Astrocyte (in vitro differentiated cells and primary cell): ENCODE measurements at regions not wholly inside any gene's neighbourhood (a gene's known extent, or its start where the extent isn't known, plus 50 kb on each side); places are given as distances from the start of the nearest gene placed in this dataset.
"Not testable (repeated sequence)": the region's sequence is repeated elsewhere in the genome, so short reads cannot be mapped to it uniquely, and the experiment has no call there.

ENCODE experiments used
- DNase-seq: peaks from one replicate; pipeline ENCODE4 v3.0.0-alpha.2; 2010; ENCODE audit warnings: low read depth
- FAIRE-seq: peaks from 2 replicates; lab custom pipeline; 2011; peaks lifted over from hg19 to GRCh38; lab: Jason Lieb, UNC
- H2AFZ ChIP-seq: 2 replicates; pipeline ENCODE4 v1.6.0; 2012; ENCODE audit warnings: low read depth, low read length, inconsistent platforms
- H3K27ac ChIP-seq: 2 replicates; pipeline ENCODE4 v1.5.1; 2011; ENCODE audit warnings: low read depth, low read length, inconsistent platforms
- H3K27me3 ChIP-seq: 2 replicates; pipeline ENCODE4 v1.6.0; 2011; ENCODE audit warnings: low read length, inconsistent platforms; ENCODE audit not compliant: insufficient read depth
- H3K36me3 ChIP-seq: 2 replicates; pipeline ENCODE4 v1.5.1; 2011; ENCODE audit warnings: low read length, inconsistent platforms; ENCODE audit not compliant: insufficient read depth
- H3K4me1 ChIP-seq: 2 replicates; pipeline ENCODE4 v1.5.1; 2011; ENCODE audit warnings: low read length, inconsistent platforms; ENCODE audit not compliant: insufficient read depth
- H3K4me2 ChIP-seq: 2 replicates; pipeline ENCODE4 v1.6.0; 2012; ENCODE audit warnings: low read length, inconsistent platforms
- H3K4me3 ChIP-seq: 2 replicates; pipeline ENCODE4 v1.5.1; 2011; ENCODE audit warnings: low read depth, mild to moderate bottlenecking, low read length, inconsistent platforms; ENCODE audit not compliant: insufficient read depth
- H3K79me2 ChIP-seq: 2 replicates; pipeline ENCODE4 v1.6.0; 2012; ENCODE audit warnings: mild to moderate bottlenecking, low read length, inconsistent platforms; ENCODE audit not compliant: insufficient read depth
- H3K9ac ChIP-seq: 2 replicates; pipeline ENCODE4 v1.6.0; 2012; ENCODE audit warnings: mild to moderate bottlenecking, low read length, inconsistent platforms
- H3K9me3 ChIP-seq: 2 replicates; pipeline ENCODE4 v1.5.1; 2012; ENCODE audit warnings: low read depth, mild to moderate bottlenecking, low read length, inconsistent platforms; ENCODE audit not compliant: insufficient read depth
- H4K20me1 ChIP-seq: 2 replicates; pipeline ENCODE4 v1.6.0; 2012; ENCODE audit warnings: low read length, inconsistent platforms; ENCODE audit not compliant: insufficient read depth
- H3K27ac Mint-ChIP-seq: one replicate; pipeline ENCODE4 v1.8.0; 2021; ENCODE audit warnings: mild to moderate bottlenecking, mixed read lengths; ENCODE audit not compliant: unreplicated experiment
- H3K27me3 Mint-ChIP-seq: one replicate; pipeline ENCODE4 v1.8.0; 2021; ENCODE audit warnings: low read depth, mixed read lengths; ENCODE audit not compliant: unreplicated experiment
- H3K36me3 Mint-ChIP-seq: one replicate; pipeline ENCODE4 v1.8.0; 2021; ENCODE audit warnings: low read depth, mixed read lengths; ENCODE audit not compliant: unreplicated experiment
- H3K4me1 Mint-ChIP-seq: one replicate; pipeline ENCODE4 v1.8.0; 2021; ENCODE audit warnings: low read depth, mixed read lengths; ENCODE audit not compliant: unreplicated experiment
- H3K4me3 Mint-ChIP-seq: one replicate; pipeline ENCODE4 v1.8.0; 2021; ENCODE audit warnings: mild to moderate bottlenecking, moderate library complexity, mixed read lengths; ENCODE audit not compliant: unreplicated experiment
- H3K9me3 Mint-ChIP-seq: one replicate; pipeline ENCODE4 v1.8.0; 2021; ENCODE audit warnings: mild to moderate bottlenecking, mixed read lengths; ENCODE audit not compliant: unreplicated experiment
- EZH2 ChIP-seq: IDR thresholded peaks from 2 replicates; pipeline ENCODE4 v1.6.1; 2012; ENCODE audit warnings: mild to moderate bottlenecking, low read length, inconsistent platforms; ENCODE audit not compliant: insufficient read depth
- TF ChIP-seq, protein P1 (sequence below): IDR thresholded peaks from 2 replicates; pipeline ENCODE4 v1.5.1; 2011; ENCODE audit warnings: low read depth, mild to moderate bottlenecking, inconsistent platforms, low read length, moderate library complexity; ENCODE audit not compliant: insufficient read depth

GRCh38 chr5:57002959-57003485 lies 51.1 kb upstream of the MIER3 start:
- H4K20me1 ChIP-seq = no peaks in the 10 kb centered on the region
- no peaks in the 10 kb centered on the region for H3K79me2 ChIP-seq
- no peak overlapping the region for H3K27ac ChIP-seq
- H3K4me1 Mint-ChIP-seq = peaks cover 3% of the 10 kb centered on the region
- no peaks in the 10 kb centered on the region for H3K9me3 Mint-ChIP-seq
- TF ChIP-seq EZH2 = no peak
- TF ChIP-seq, protein P1, sequence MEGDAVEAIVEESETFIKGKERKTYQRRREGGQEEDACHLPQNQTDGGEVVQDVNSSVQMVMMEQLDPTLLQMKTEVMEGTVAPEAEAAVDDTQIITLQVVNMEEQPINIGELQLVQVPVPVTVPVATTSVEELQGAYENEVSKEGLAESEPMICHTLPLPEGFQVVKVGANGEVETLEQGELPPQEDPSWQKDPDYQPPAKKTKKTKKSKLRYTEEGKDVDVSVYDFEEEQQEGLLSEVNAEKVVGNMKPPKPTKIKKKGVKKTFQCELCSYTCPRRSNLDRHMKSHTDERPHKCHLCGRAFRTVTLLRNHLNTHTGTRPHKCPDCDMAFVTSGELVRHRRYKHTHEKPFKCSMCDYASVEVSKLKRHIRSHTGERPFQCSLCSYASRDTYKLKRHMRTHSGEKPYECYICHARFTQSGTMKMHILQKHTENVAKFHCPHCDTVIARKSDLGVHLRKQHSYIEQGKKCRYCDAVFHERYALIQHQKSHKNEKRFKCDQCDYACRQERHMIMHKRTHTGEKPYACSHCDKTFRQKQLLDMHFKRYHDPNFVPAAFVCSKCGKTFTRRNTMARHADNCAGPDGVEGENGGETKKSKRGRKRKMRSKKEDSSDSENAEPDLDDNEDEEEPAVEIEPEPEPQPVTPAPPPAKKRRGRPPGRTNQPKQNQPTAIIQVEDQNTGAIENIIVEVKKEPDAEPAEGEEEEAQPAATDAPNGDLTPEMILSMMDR = no peak
- no peaks in the 10 kb centered on the region for H3K9me3 ChIP-seq
- no peaks in the 10 kb centered on the region for H3K27me3 Mint-ChIP-seq
- H3K36me3 Mint-ChIP-seq = no peaks in the 10 kb centered on the region
- H3K27me3 ChIP-seq = peaks cover 4% of the 10 kb centered on the region
- H3K4me3 Mint-ChIP-seq = no peak overlapping the region
- DNase-seq (no peak), FAIRE-seq (no peak)
- no peak overlapping the region for H3K9ac ChIP-seq
- no peaks in the 10 kb centered on the region for H3K4me1 ChIP-seq
- H2AFZ ChIP-seq = no peak overlapping the region
- no peaks in the 10 kb centered on the region for H3K36me3 ChIP-seq
- no peak overlapping the region for H3K4me2 ChIP-seq
- no peak overlapping the region for H3K4me3 ChIP-seq
- peak overlapping the region; percentile 83 for H3K27ac Mint-ChIP-seq

- not testable (repeated sequence) for H3K27me3 Mint-ChIP-seq, H3K9me3 Mint-ChIP-seq, FAIRE-seq, H3K4me2 ChIP-seq, H3K79me2 ChIP-seq, H3K27me3 ChIP-seq, H3K4me1 Mint-ChIP-seq, H3K27ac Mint-ChIP-seq, H3K36me3 Mint-ChIP-seq, H3K4me3 ChIP-seq, H4K20me1 ChIP-seq, H3K27ac ChIP-seq, H3K36me3 ChIP-seq, H2AFZ ChIP-seq, H3K9ac ChIP-seq, H3K4me3 Mint-ChIP-seq, H3K9me3 ChIP-seq, DNase-seq, H3K4me1 ChIP-seq
Observed at GRCh38 chr5:57003566-57003965, 51.6 kb upstream of the MIER3 start.

GRCh38 chr5:57004800-57005199 lies 52.9 kb upstream of the MIER3 start:
- Histone ChIP-seq H3K79me2 (no peaks in the 10 kb centered on the region), H3K9ac (no peak overlapping the region), H3K4me1 (no peaks in the 10 kb centered on the region), H3K36me3 (no peaks in the 10 kb centered on the region), H3K27ac (no peak overlapping the region), H2AFZ (no peak overlapping the region), H3K27me3 (peaks cover 2% of the 10 kb centered on the region), H4K20me1 (no peaks in the 10 kb centered on the region), H3K4me2 (no peak overlapping the region), H3K4me3 (no peak overlapping the region), H3K9me3 (no peaks in the 10 kb centered on the region)
- DNase-seq (no peak), FAIRE-seq (no peak)
- Mint-ChIP-seq H3K27ac (no peak overlapping the region), H3K36me3 (no peaks in the 10 kb centered on the region), H3K4me1 (peaks cover 3% of the 10 kb centered on the region), H3K27me3 (no peaks in the 10 kb centered on the region), H3K9me3 (no peaks in the 10 kb centered on the region), H3K4me3 (no peak overlapping the region)
- TF ChIP-seq, protein P1 = no peak
- TF ChIP-seq EZH2 = no peak
